ENCODE measurements at regions not wholly inside any gene's neighbourhood (a gene's known extent, or its start where the extent isn't known, plus 50 kb on each side); places are given as distances from the start of the nearest gene placed in this dataset.

DNA sequence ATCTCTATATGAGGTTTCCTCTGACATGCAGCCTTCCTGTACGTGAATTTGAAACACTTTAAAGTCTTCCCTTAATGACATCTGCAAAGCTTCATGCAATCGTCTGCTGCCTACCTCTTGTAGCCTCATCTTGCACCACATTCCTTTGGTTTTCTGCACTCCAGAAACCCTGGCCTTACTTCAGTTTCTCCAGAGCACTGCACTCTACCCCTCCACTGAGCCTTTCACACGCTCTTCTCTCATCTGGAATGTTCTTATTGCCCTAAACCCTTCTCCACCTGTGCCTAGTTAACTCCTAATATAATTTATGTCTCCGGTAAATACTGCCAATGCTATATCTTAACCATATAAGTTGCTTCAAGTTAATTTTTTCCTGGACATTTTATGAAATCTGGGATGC is 168.8 kb upstream of the SLC27A6 start:
- TF ChIP-seq, protein P1, sequence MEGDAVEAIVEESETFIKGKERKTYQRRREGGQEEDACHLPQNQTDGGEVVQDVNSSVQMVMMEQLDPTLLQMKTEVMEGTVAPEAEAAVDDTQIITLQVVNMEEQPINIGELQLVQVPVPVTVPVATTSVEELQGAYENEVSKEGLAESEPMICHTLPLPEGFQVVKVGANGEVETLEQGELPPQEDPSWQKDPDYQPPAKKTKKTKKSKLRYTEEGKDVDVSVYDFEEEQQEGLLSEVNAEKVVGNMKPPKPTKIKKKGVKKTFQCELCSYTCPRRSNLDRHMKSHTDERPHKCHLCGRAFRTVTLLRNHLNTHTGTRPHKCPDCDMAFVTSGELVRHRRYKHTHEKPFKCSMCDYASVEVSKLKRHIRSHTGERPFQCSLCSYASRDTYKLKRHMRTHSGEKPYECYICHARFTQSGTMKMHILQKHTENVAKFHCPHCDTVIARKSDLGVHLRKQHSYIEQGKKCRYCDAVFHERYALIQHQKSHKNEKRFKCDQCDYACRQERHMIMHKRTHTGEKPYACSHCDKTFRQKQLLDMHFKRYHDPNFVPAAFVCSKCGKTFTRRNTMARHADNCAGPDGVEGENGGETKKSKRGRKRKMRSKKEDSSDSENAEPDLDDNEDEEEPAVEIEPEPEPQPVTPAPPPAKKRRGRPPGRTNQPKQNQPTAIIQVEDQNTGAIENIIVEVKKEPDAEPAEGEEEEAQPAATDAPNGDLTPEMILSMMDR (IDR thresholded peaks at IDR 0.05) = no peak
- TF ChIP-seq POLR2A (IDR thresholded peaks at IDR 0.05) = no peak

Data from esophagus squamous epithelium (tissue), 4 donors.